ENCODE measurements at regions not wholly inside any gene's neighbourhood (a gene's known extent, or its start where the extent isn't known, plus 50 kb on each side); places are given as distances from the start of the nearest gene placed in this dataset.

GRCh38 chr1:170219163-170219562 lies 73.4 kb downstream of the NTMT2 start:
- DNase-seq (ENCODE audit: low read depth) = no peak

- DNase-seq (ENCODE audit: low read depth) = no peak
Measured at GRCh38 chr1:170221031-170221430, 75.3 kb downstream of the NTMT2 start.

GRCh38 chr1:170221495-170221894 lies 75.7 kb downstream of the NTMT2 start:
- no peak for DNase-seq (ENCODE audit: low read depth)

- DNase-seq (ENCODE audit: low read depth) = no peak
Measured at GRCh38 chr1:170224469-170224868, 78.7 kb downstream of the NTMT2 start.

GRCh38 chr1:170225781-170226530 lies 80.2 kb downstream of the NTMT2 start:
- DNase-seq (ENCODE audit: low read depth) = no peak

GRCh38 chr1:170226767-170227166 lies 81.0 kb downstream of the NTMT2 start:
- DNase-seq (ENCODE audit: low read depth) = no peak

- DNase-seq (ENCODE audit: low read depth) = no peak
Measured at GRCh38 chr1:170230323-170230722, 84.6 kb downstream of the NTMT2 start.

GRCh38 chr1:170231662-170232061 lies 85.9 kb downstream of the NTMT2 start:
- no peak for DNase-seq (ENCODE audit: low read depth)

GRCh38 chr1:170238704-170239391 lies 93.1 kb downstream of the NTMT2 start:
- DNase-seq (ENCODE audit: low read depth) = no peak

- no peak for DNase-seq (ENCODE audit: low read depth)
Measured at GRCh38 chr1:170239445-170239844, 93.7 kb downstream of the NTMT2 start.

- DNase-seq (ENCODE audit: low read depth) = no peak
Measured at GRCh38 chr1:170240409-170240808, 94.7 kb downstream of the NTMT2 start.

GRCh38 chr1:170241266-170241851 lies 95.6 kb downstream of the NTMT2 start:
- DNase-seq (ENCODE audit: low read depth) = peak; percentile 5

- DNase-seq (ENCODE audit: low read depth) = no peak
Measured at GRCh38 chr1:170247751-170248521, 102.2 kb downstream of the NTMT2 start.

- DNase-seq (ENCODE audit: low read depth) = no peak
Measured at GRCh38 chr1:170250531-170251276, 104.9 kb downstream of the NTMT2 start.

- DNase-seq (ENCODE audit: low read depth) = no peak
Measured at GRCh38 chr1:170252851-170253579, 107.3 kb downstream of the NTMT2 start.

GRCh38 chr1:170254371-170254770 lies 108.6 kb downstream of the NTMT2 start:
- DNase-seq (ENCODE audit: low read depth) = no peak

- DNase-seq (ENCODE audit: low read depth) = no peak
Measured at GRCh38 chr1:170261669-170262068, 115.9 kb downstream of the NTMT2 start.

GRCh38 chr1:170262276-170262939 lies 116.6 kb downstream of the NTMT2 start:
- no peak for DNase-seq (ENCODE audit: low read depth)

- no peak for DNase-seq (ENCODE audit: low read depth)
Measured at GRCh38 chr1:170265234-170265633, 119.5 kb downstream of the NTMT2 start.

- no peak for DNase-seq (ENCODE audit: low read depth)
Measured at GRCh38 chr1:170267317-170267716, 121.6 kb downstream of the NTMT2 start.

Measured in LHCN-M2 (cell line).